ENCODE measurements at regions not wholly inside any gene's neighbourhood (a gene's known extent, or its start where the extent isn't known, plus 50 kb on each side); places are given as distances from the start of the nearest gene placed in this dataset.

DNA sequence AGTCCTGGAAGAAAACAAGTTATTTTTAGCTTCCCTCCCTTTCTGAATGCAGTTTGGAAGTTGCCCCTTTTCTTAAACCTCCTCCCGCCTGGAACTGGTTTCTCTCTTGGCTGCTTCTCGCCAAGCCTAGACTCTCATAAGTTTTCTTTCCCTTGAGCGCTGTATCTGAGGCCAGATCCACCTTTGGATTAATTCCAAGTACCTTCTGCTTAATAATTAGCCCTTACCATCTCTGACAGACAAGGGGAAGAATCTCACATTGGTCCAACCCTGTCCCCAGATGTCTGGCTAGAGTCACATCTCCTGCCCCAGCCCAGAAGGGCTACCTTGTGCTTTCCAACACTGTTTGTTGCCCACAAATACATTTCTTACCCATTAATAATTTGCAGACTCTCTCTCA lies 161.8 kb upstream of the RGS6 start:
- TF ChIP-seq POLR2AphosphoS5 (IDR thresholded peaks at IDR 0.05; ENCODE audit: insufficient read depth, low read depth, low read length), result no peak
- no peak for TF ChIP-seq POLR2A (IDR thresholded peaks at IDR 0.05; ENCODE audit: low read depth, low read length)
- TF ChIP-seq, protein P1, sequence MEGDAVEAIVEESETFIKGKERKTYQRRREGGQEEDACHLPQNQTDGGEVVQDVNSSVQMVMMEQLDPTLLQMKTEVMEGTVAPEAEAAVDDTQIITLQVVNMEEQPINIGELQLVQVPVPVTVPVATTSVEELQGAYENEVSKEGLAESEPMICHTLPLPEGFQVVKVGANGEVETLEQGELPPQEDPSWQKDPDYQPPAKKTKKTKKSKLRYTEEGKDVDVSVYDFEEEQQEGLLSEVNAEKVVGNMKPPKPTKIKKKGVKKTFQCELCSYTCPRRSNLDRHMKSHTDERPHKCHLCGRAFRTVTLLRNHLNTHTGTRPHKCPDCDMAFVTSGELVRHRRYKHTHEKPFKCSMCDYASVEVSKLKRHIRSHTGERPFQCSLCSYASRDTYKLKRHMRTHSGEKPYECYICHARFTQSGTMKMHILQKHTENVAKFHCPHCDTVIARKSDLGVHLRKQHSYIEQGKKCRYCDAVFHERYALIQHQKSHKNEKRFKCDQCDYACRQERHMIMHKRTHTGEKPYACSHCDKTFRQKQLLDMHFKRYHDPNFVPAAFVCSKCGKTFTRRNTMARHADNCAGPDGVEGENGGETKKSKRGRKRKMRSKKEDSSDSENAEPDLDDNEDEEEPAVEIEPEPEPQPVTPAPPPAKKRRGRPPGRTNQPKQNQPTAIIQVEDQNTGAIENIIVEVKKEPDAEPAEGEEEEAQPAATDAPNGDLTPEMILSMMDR (IDR thresholded peaks at IDR 0.05; ENCODE audit: extremely low read depth in 1 of 2, insufficient read depth in 1 of 2, low read depth in 1 of 2, low read length in 2 of 2), result no peak
- TF ChIP-seq, protein P2, sequence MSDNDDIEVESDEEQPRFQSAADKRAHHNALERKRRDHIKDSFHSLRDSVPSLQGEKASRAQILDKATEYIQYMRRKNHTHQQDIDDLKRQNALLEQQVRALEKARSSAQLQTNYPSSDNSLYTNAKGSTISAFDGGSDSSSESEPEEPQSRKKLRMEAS (IDR thresholded peaks at IDR 0.05; ENCODE audit: insufficient read depth, insufficient read length), result no peak
